ENCODE measurements at regions not wholly inside any gene's neighbourhood (a gene's known extent, or its start where the extent isn't known, plus 50 kb on each side); places are given as distances from the start of the nearest gene placed in this dataset.

GRCh38 chr9:17993024-17993423, 414.2 kb downstream of the SH3GL2 start:
- H3K4me3 ChIP-seq (ENCODE audit: low read length), result no peak overlapping the region
- H4K20me1 ChIP-seq (ENCODE audit: insufficient read depth, low read depth, low read length), result no peaks in the 10 kb centered on the region
- no peaks in the 10 kb centered on the region for H3K27me3 ChIP-seq (ENCODE audit: low read length)

GRCh38 chr9:17994695-17995425, 416.0 kb downstream of the SH3GL2 start:
- H3K9me2 ChIP-seq (replicated peaks; ENCODE audit: insufficient read depth, low read length), result no peaks in the 10 kb centered on the region
- no peak for DNase-seq
- H3K4me1 ChIP-seq (ENCODE audit: low read length), result no peaks in the 10 kb centered on the region
- no peaks in the 10 kb centered on the region for H4K20me1 ChIP-seq (ENCODE audit: insufficient read depth, low read depth, low read length)
- no peak overlapping the region for H3K27ac ChIP-seq (ENCODE audit: low read length)
- H2AFZ ChIP-seq (ENCODE audit: low read length), result no peak overlapping the region
- no peaks in the 10 kb centered on the region for H3K9me3 ChIP-seq (ENCODE audit: low read length)
- no peaks in the 10 kb centered on the region for H3K79me2 ChIP-seq (ENCODE audit: low read length)
- H3K27me3 ChIP-seq (ENCODE audit: low read length), result no peaks in the 10 kb centered on the region
- H3K4me3 ChIP-seq (ENCODE audit: low read length), result no peak overlapping the region
- H3K36me3 ChIP-seq (ENCODE audit: insufficient read depth, low read length), result no peaks in the 10 kb centered on the region
- no peak overlapping the region for H3K4me2 ChIP-seq (ENCODE audit: low read depth, low read length, poor library complexity, severe bottlenecking)
- H3K9ac ChIP-seq (ENCODE audit: low read length), result no peak overlapping the region

More at GRCh38 chr9:17993024-17993423, 414.2 kb downstream of the SH3GL2 start:
- no peak overlapping the region for H2AFZ ChIP-seq (ENCODE audit: low read length)
- H3K4me2 ChIP-seq (ENCODE audit: low read depth, low read length, poor library complexity, severe bottlenecking), result no peak overlapping the region
- no peaks in the 10 kb centered on the region for H3K36me3 ChIP-seq (ENCODE audit: insufficient read depth, low read length)
- no peak for DNase-seq
- no peaks in the 10 kb centered on the region for H3K9me3 ChIP-seq (ENCODE audit: low read length)
- no peaks in the 10 kb centered on the region for H3K79me2 ChIP-seq (ENCODE audit: low read length)
- no peaks in the 10 kb centered on the region for H3K4me1 ChIP-seq (ENCODE audit: low read length)
- H3K9me2 ChIP-seq (replicated peaks; ENCODE audit: insufficient read depth, low read length), result no peaks in the 10 kb centered on the region
- H3K27ac ChIP-seq (ENCODE audit: low read length), result no peak overlapping the region
- no peak overlapping the region for H3K9ac ChIP-seq (ENCODE audit: low read length)

GRCh38 chr9:17996728-17997127, 417.9 kb downstream of the SH3GL2 start:
- Histone ChIP-seq H3K4me1 (ENCODE audit: low read length) (no peaks in the 10 kb centered on the region), H3K4me3 (ENCODE audit: low read length) (no peak overlapping the region), H3K36me3 (ENCODE audit: insufficient read depth, low read length) (no peaks in the 10 kb centered on the region), H2AFZ (ENCODE audit: low read length) (no peak overlapping the region), H3K9me3 (ENCODE audit: low read length) (no peaks in the 10 kb centered on the region), H3K9me2 (replicated peaks; ENCODE audit: insufficient read depth, low read length) (no peaks in the 10 kb centered on the region), H3K9ac (ENCODE audit: low read length) (no peak overlapping the region), H3K4me2 (ENCODE audit: low read depth, low read length, poor library complexity, severe bottlenecking) (no peak overlapping the region), H3K79me2 (ENCODE audit: low read length) (no peaks in the 10 kb centered on the region), H3K27ac (ENCODE audit: low read length) (no peak overlapping the region), H4K20me1 (ENCODE audit: insufficient read depth, low read depth, low read length) (no peaks in the 10 kb centered on the region), H3K27me3 (ENCODE audit: low read length) (no peaks in the 10 kb centered on the region)
- no peak for DNase-seq

GRCh38 chr9:18002718-18003438, 424.0 kb downstream of the SH3GL2 start:
- Histone ChIP-seq H3K27ac (ENCODE audit: low read length) (no peak overlapping the region), H3K36me3 (ENCODE audit: insufficient read depth, low read length) (no peaks in the 10 kb centered on the region), H3K27me3 (ENCODE audit: low read length) (no peaks in the 10 kb centered on the region), H4K20me1 (ENCODE audit: insufficient read depth, low read depth, low read length) (no peaks in the 10 kb centered on the region), H3K9me3 (ENCODE audit: low read length) (no peaks in the 10 kb centered on the region), H3K4me1 (ENCODE audit: low read length) (no peaks in the 10 kb centered on the region), H3K9me2 (replicated peaks; ENCODE audit: insufficient read depth, low read length) (no peaks in the 10 kb centered on the region), H2AFZ (ENCODE audit: low read length) (no peak overlapping the region), H3K4me2 (ENCODE audit: low read depth, low read length, poor library complexity, severe bottlenecking) (no peak overlapping the region), H3K9ac (ENCODE audit: low read length) (no peak overlapping the region), H3K4me3 (ENCODE audit: low read length) (no peak overlapping the region), H3K79me2 (ENCODE audit: low read length) (no peaks in the 10 kb centered on the region)
- no peak for DNase-seq

- H3K9me2 ChIP-seq (replicated peaks; ENCODE audit: insufficient read depth, low read length), result no peaks in the 10 kb centered on the region
- H3K9ac ChIP-seq (ENCODE audit: low read length), result no peak overlapping the region
- no peak overlapping the region for H3K4me3 ChIP-seq (ENCODE audit: low read length)
- H3K4me2 ChIP-seq (ENCODE audit: low read depth, low read length, poor library complexity, severe bottlenecking), result no peak overlapping the region
- H3K9me3 ChIP-seq (ENCODE audit: low read length), result no peaks in the 10 kb centered on the region
- H3K36me3 ChIP-seq (ENCODE audit: insufficient read depth, low read length), result no peaks in the 10 kb centered on the region
- no peaks in the 10 kb centered on the region for H3K27me3 ChIP-seq (ENCODE audit: low read length)
- H4K20me1 ChIP-seq (ENCODE audit: insufficient read depth, low read depth, low read length), result no peaks in the 10 kb centered on the region
- H3K79me2 ChIP-seq (ENCODE audit: low read length), result no peaks in the 10 kb centered on the region
- DNase-seq, result no peak
- H3K4me1 ChIP-seq (ENCODE audit: low read length), result no peaks in the 10 kb centered on the region
- no peak overlapping the region for H2AFZ ChIP-seq (ENCODE audit: low read length)
- no peak overlapping the region for H3K27ac ChIP-seq (ENCODE audit: low read length)
These were observed 427.7 kb downstream of the SH3GL2 start for GRCh38 chr9:18006591-18006990.

- Histone ChIP-seq H4K20me1 (ENCODE audit: insufficient read depth, low read depth, low read length) (no peaks in the 10 kb centered on the region), H3K27ac (ENCODE audit: low read length) (no peak overlapping the region), H3K36me3 (ENCODE audit: insufficient read depth, low read length) (no peaks in the 10 kb centered on the region), H3K9me2 (replicated peaks; ENCODE audit: insufficient read depth, low read length) (no peaks in the 10 kb centered on the region), H3K79me2 (ENCODE audit: low read length) (no peaks in the 10 kb centered on the region), H3K27me3 (ENCODE audit: low read length) (no peaks in the 10 kb centered on the region), H2AFZ (ENCODE audit: low read length) (no peak overlapping the region), H3K4me2 (ENCODE audit: low read depth, low read length, poor library complexity, severe bottlenecking) (no peak overlapping the region), H3K9ac (ENCODE audit: low read length) (no peak overlapping the region), H3K9me3 (ENCODE audit: low read length) (no peaks in the 10 kb centered on the region), H3K4me3 (ENCODE audit: low read length) (no peak overlapping the region), H3K4me1 (ENCODE audit: low read length) (no peaks in the 10 kb centered on the region)
- DNase-seq, result no peak
These were observed 428.8 kb downstream of the SH3GL2 start for GRCh38 chr9:18007621-18008020.

GRCh38 chr9:18009902-18010301, 431.0 kb downstream of the SH3GL2 start:
- H3K4me3 ChIP-seq (ENCODE audit: low read length), result no peak overlapping the region
- no peak overlapping the region for H3K9ac ChIP-seq (ENCODE audit: low read length)
- no peak overlapping the region for H3K27ac ChIP-seq (ENCODE audit: low read length)
- no peaks in the 10 kb centered on the region for H4K20me1 ChIP-seq (ENCODE audit: insufficient read depth, low read depth, low read length)
- no peaks in the 10 kb centered on the region for H3K9me2 ChIP-seq (replicated peaks; ENCODE audit: insufficient read depth, low read length)
- no peaks in the 10 kb centered on the region for H3K27me3 ChIP-seq (ENCODE audit: low read length)
- no peak overlapping the region for H2AFZ ChIP-seq (ENCODE audit: low read length)
- no peaks in the 10 kb centered on the region for H3K9me3 ChIP-seq (ENCODE audit: low read length)
- DNase-seq, result no peak
- H3K36me3 ChIP-seq (ENCODE audit: insufficient read depth, low read length), result no peaks in the 10 kb centered on the region
- H3K79me2 ChIP-seq (ENCODE audit: low read length), result no peaks in the 10 kb centered on the region
- no peak overlapping the region for H3K4me2 ChIP-seq (ENCODE audit: low read depth, low read length, poor library complexity, severe bottlenecking)
- no peaks in the 10 kb centered on the region for H3K4me1 ChIP-seq (ENCODE audit: low read length)

- Histone ChIP-seq H3K9me3 (ENCODE audit: low read length) (no peaks in the 10 kb centered on the region), H3K9me2 (replicated peaks; ENCODE audit: insufficient read depth, low read length) (no peaks in the 10 kb centered on the region), H3K79me2 (ENCODE audit: low read length) (no peaks in the 10 kb centered on the region), H3K4me1 (ENCODE audit: low read length) (no peaks in the 10 kb centered on the region), H3K9ac (ENCODE audit: low read length) (no peak overlapping the region), H3K36me3 (ENCODE audit: insufficient read depth, low read length) (no peaks in the 10 kb centered on the region), H4K20me1 (ENCODE audit: insufficient read depth, low read depth, low read length) (no peaks in the 10 kb centered on the region), H3K27ac (ENCODE audit: low read length) (no peak overlapping the region), H2AFZ (ENCODE audit: low read length) (no peak overlapping the region), H3K4me3 (ENCODE audit: low read length) (no peak overlapping the region), H3K4me2 (ENCODE audit: low read depth, low read length, poor library complexity, severe bottlenecking) (no peak overlapping the region), H3K27me3 (ENCODE audit: low read length) (no peaks in the 10 kb centered on the region)
- no peak for DNase-seq
These were observed 431.6 kb downstream of the SH3GL2 start for GRCh38 chr9:18010492-18010891.
